ENCODE measurements at regions not wholly inside any gene's neighbourhood (a gene's known extent, or its start where the extent isn't known, plus 50 kb on each side); places are given as distances from the start of the nearest gene placed in this dataset.
A peak's percentile ranks its signal among the peaks of the same experiment; 100 is the strongest.

DNA sequence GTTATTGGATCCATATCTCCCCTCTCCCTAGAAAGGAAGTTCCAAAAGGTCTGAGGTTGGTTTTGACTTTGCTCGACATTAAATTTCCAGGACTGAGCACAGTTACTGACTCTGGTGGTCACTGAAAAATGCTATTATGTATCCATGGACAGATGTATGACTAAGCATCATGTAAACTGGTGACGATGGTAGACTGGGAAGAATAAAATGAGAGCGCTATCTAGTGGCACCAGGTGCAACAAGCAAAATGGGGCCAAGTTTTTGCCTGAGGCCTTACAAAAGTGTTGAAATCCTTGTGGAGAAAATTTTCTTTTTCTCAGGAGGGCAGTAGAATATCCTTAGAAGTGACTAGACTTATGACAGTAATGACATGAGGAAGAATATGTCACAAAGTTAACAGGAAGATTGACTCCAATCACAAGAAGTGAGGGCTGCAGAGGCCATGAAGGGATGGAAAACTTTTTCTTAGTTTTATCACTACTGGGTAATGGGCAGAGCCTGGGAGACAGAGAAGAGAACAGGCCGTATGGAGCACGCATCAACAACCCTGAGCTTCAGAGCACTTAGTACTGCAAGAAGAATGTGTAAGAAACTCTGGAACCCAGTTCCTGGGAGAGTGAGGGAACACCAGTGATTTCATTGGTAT lies 88.9 kb upstream of the ELOVL5 start:
- intact Hi-C loops (cut with DNase I), result no loop called here
- H3K27ac ChIP-seq (replicated peaks in 1 of 4), result no peak overlapping the region
- TF ChIP-seq EP300 (IDR thresholded peaks at IDR 0.05), result no peak
- TF ChIP-seq, protein P1, sequence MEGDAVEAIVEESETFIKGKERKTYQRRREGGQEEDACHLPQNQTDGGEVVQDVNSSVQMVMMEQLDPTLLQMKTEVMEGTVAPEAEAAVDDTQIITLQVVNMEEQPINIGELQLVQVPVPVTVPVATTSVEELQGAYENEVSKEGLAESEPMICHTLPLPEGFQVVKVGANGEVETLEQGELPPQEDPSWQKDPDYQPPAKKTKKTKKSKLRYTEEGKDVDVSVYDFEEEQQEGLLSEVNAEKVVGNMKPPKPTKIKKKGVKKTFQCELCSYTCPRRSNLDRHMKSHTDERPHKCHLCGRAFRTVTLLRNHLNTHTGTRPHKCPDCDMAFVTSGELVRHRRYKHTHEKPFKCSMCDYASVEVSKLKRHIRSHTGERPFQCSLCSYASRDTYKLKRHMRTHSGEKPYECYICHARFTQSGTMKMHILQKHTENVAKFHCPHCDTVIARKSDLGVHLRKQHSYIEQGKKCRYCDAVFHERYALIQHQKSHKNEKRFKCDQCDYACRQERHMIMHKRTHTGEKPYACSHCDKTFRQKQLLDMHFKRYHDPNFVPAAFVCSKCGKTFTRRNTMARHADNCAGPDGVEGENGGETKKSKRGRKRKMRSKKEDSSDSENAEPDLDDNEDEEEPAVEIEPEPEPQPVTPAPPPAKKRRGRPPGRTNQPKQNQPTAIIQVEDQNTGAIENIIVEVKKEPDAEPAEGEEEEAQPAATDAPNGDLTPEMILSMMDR (IDR thresholded peaks at IDR 0.05), result peak in 2 of 3 experiments; percentile 13 to 36
- WGBS, result 70% methylated on average over 5 of the region's 5 CpGs
- H3K4me3 ChIP-seq, result no peak overlapping the region
- H3K4me1 ChIP-seq, result peaks cover 10 to 35% (median 27%) of the 10 kb centered on the region in 4 donors
- no peaks in the 10 kb centered on the region for H3K27me3 ChIP-seq
- no peaks in the 10 kb centered on the region for H3K9me3 ChIP-seq
- H3K36me3 ChIP-seq, result no peaks in the 10 kb centered on the region
- no peak for DNase-seq (ENCODE audit: extremely low spot score)

DNA sequence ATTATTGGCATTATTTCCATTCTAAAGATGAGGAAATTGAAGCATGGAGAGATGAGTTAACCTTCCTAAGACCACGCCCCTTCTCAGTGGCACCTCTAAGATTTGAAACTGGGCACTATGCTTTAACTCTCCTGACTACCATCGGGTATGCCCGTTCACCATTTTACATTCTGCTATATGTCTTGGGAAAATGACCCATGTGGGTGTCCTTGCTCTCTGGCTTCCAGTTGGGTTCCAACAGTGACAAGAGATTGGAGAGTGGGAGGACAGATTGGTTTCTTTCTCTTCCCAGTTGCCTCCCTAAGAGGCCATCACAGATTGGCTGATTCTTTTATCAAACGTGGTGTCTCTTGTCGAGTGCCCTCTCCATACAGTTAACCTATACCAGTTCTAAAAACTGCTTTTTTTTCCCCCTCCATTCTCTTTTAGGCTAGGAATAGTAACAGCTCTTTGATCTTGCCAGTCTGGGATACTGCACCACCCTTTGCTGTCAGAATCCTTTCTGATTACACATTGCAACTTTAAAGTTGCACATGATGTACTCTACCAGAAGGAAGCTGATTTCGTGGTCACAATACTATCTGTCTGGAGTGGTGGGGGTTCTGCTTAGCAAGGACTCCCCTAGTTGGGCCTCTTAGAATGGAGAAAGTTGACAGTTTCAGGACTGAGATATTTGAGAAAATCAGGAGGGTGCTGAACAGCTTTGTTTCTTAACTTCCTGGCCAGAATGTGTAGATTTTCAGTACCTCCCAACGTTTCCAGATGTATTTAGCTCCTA lies 88.0 kb upstream of the ELOVL5 start:
- WGBS, result 79% methylated on average over 7 of the region's 7 CpGs
- Histone ChIP-seq H3K27ac (replicated peaks in 1 of 4) (no peak overlapping the region), H3K27me3 (no peaks in the 10 kb centered on the region), H3K4me3 (no peak overlapping the region), H3K9me3 (no peaks in the 10 kb centered on the region), H3K4me1 (peaks cover 10 to 35% (median 27%) of the 10 kb centered on the region in 4 donors), H3K36me3 (no peaks in the 10 kb centered on the region)
- no peak for DNase-seq (ENCODE audit: extremely low spot score)
- TF ChIP-seq EP300 (IDR thresholded peaks at IDR 0.05), result no peak
- TF ChIP-seq POLR2AphosphoS5 (IDR thresholded peaks at IDR 0.05), result no peak
- TF ChIP-seq, protein P1 (IDR thresholded peaks at IDR 0.05), result no peak
- no peak for TF ChIP-seq POLR2A (IDR thresholded peaks at IDR 0.05; ENCODE audit: low read depth)
- intact Hi-C loops (cut with DNase I), result no loop called here

DNA sequence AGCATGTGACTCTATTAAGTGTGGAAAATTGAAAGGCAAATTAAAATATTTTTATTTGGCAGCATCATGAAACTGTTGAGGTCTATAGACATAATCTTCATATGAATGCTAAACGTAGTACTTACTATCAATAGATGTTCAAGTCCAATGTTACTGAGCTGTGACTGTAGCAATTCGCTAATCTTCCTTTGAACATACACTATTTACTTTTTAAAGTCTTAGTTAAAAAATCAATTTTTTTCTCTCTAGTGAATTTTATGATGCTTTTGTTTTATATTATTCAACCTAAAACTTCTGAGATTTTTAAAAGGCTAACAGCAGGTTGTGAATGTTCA lies 85.2 kb upstream of the ELOVL5 start:
- Histone ChIP-seq H3K27me3 (no peaks in the 10 kb centered on the region), H3K36me3 (no peaks in the 10 kb centered on the region), H3K9me3 (no peaks in the 10 kb centered on the region), H3K4me1 (peaks cover 0 to 13% (median 3%) of the 10 kb centered on the region in 4 donors), H3K4me3 (no peak overlapping the region), H3K27ac (replicated peaks in 1 of 4) (no peak overlapping the region)
- no peak for TF ChIP-seq EP300 (IDR thresholded peaks at IDR 0.05)
- DNase-seq (ENCODE audit: extremely low spot score), result no peak
- intact Hi-C loops (cut with DNase I), result no loop called here
- 87% methylated on average over 2 of the region's 2 CpGs for WGBS

DNA sequence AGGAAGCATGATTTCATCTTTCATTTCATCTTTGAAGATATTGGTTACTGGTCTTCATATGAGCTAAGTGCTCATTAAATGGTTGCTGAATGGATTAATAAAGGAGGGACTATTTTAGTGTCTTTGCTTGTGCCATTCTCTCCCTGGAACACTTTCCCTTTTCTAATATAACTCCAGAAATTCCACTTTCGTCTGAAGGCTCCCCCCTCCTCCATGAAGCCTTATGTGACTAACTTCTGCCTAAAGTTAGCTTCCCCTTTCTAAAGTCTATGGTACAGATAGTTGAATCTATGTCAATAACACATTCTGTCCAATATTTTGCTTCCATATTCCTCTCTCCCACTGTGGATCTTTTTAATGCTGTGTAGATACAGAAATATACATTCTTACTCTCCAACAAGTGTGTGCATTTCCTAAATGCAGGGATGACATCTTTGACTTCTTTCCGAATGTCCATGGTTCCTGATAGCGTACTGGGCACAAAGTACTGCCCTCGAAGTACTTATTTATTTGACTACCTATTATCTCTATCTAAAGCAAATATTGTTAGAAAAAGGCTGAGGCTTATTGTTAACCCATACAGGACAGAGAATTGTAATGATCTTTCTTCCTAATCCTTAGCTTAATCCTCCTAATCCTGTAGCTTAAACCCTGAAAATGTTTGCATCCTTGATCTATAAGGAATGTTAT lies 84.7 kb upstream of the ELOVL5 start:
- no peak overlapping the region for H3K4me3 ChIP-seq
- intact Hi-C loops (cut with DNase I), result no loop called here
- WGBS, result 79% methylated on average over 4 of the region's 4 CpGs
- no peaks in the 10 kb centered on the region for H3K27me3 ChIP-seq
- H3K36me3 ChIP-seq, result no peaks in the 10 kb centered on the region
- H3K27ac ChIP-seq (replicated peaks in 1 of 4), result no peak overlapping the region
- H3K9me3 ChIP-seq, result no peaks in the 10 kb centered on the region
- DNase-seq (ENCODE audit: extremely low spot score), result no peak
- peaks cover 0 to 7% (median 0%) of the 10 kb centered on the region in 4 donors for H3K4me1 ChIP-seq
- TF ChIP-seq EP300 (IDR thresholded peaks at IDR 0.05) (no peak), POLR2AphosphoS5 (IDR thresholded peaks at IDR 0.05) (no peak), POLR2A (IDR thresholded peaks at IDR 0.05; ENCODE audit: low read depth) (no peak)
- TF ChIP-seq, protein P1 (IDR thresholded peaks at IDR 0.05), result no peak

Measured in esophagus muscularis mucosa (tissue), 4 donors.